HL-60 (cell line): ENCODE measurements at regions not wholly inside any gene's neighbourhood (a gene's known extent, or its start where the extent isn't known, plus 50 kb on each side); places are given as distances from the start of the nearest gene placed in this dataset.

Experiments used
- DNase-seq, 2 experiments: peaks; one replicate each; pipeline ENCODE4 v3.0.0-alpha.2; 2010 to 2020; ENCODE audit warnings: low read depth in 1 of 2, low spot score in 1 of 2
- H3K27ac ChIP-seq: fragments of 250-450 bp; sonication (Bioruptor Pico); replicated peaks from 2 replicates; pipeline ENCODE4 v1.5.1; 2020; ENCODE audit warnings: mild to moderate bottlenecking, moderate library complexity
- H3K27me3 ChIP-seq: fragments of 250-450 bp; sonication (Bioruptor Pico); 2 replicates; pipeline ENCODE4 v1.5.1; 2021; ENCODE audit warnings: mild to moderate bottlenecking, moderate library complexity; ENCODE audit not compliant: insufficient read depth, poor library complexity, severe bottlenecking
- H3K4me3 ChIP-seq: replicated peaks from 2 replicates; pipeline ENCODE4 v1.5.1; 2011; ENCODE audit warnings: mild to moderate bottlenecking, control low read depth, low read length; ENCODE audit not compliant: insufficient read depth
- GABPA ChIP-seq: IDR thresholded peaks from 2 replicates; pipeline ENCODE4 v1.6.1; 2012; ENCODE audit warnings: low read depth
- POLR2AphosphoS5 ChIP-seq: IDR thresholded peaks from 2 replicates; pipeline ENCODE4 v1.6.1; 2012; ENCODE audit warnings: low read depth
- SPI1 ChIP-seq: IDR thresholded peaks from 2 replicates; pipeline ENCODE4 v1.6.1; 2012; ENCODE audit warnings: low read depth, mild to moderate bottlenecking, borderline replicate concordance
- TF ChIP-seq, protein P1 (sequence below): IDR thresholded peaks from one replicate; pipeline ENCODE4 v1.5.1; 2011; ENCODE audit warnings: low read length, control low read depth, inconsistent platforms; ENCODE audit not compliant: insufficient read depth
- TF ChIP-seq, protein P2 (sequence below): IDR thresholded peaks from 2 replicates; pipeline ENCODE4 v1.6.1; 2012; ENCODE audit warnings: low read depth; ENCODE audit not compliant: insufficient replicate concordance

DNA sequence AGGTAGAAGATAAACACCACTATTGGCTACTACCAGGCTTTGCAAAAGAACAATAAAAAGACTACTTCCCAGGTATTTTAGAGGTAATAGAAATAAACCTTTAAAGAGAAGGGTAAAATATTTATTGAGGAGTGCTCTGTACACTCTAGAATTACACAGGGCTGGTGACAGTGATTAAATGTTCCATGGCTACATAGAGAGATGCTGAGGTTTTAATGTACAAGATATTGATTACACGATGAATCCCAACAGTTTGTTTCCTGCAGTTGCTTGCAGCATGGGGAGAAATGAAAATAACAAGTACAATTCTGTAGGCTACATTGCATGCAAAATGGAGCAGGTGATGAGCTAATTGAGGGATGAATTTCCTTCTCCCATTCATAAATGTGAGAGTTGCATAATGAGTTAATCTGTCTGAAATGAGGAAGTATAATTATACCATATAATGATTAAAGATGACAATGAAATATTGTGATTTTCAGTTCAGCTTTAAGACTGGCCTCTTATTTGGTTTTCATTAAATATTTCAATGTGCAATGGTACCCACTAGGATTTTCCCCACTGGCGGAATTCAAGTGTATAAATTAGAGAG is 266.1 kb downstream of the SOCS6 start:
- H3K27ac ChIP-seq: no peak overlapping the region
- DNase-seq: no peak
- H3K4me3 ChIP-seq: no peak overlapping the region
- peaks cover 2% of the 10 kb centered on the region for H3K27me3 ChIP-seq
- TF ChIP-seq GABPA: no peak
- TF ChIP-seq, protein P1, sequence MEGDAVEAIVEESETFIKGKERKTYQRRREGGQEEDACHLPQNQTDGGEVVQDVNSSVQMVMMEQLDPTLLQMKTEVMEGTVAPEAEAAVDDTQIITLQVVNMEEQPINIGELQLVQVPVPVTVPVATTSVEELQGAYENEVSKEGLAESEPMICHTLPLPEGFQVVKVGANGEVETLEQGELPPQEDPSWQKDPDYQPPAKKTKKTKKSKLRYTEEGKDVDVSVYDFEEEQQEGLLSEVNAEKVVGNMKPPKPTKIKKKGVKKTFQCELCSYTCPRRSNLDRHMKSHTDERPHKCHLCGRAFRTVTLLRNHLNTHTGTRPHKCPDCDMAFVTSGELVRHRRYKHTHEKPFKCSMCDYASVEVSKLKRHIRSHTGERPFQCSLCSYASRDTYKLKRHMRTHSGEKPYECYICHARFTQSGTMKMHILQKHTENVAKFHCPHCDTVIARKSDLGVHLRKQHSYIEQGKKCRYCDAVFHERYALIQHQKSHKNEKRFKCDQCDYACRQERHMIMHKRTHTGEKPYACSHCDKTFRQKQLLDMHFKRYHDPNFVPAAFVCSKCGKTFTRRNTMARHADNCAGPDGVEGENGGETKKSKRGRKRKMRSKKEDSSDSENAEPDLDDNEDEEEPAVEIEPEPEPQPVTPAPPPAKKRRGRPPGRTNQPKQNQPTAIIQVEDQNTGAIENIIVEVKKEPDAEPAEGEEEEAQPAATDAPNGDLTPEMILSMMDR: no peak
- no peak for TF ChIP-seq POLR2AphosphoS5

DNA sequence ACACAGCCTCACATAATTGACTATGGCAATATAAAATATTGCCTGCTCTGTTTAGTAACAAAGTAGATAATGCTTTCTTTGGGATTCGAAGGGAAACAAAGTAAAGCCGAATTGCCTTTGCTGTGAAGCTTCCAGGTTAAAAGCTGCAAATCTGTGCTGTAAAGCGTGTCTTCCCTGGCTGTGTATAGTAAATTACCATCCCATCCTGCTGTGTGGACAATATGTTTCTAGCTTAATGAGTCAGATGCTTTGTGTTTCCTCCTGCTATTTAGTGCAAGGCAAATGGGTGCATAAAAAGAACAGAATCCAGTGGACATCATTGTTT is 265.1 kb downstream of the SOCS6 start:
- Histone ChIP-seq H3K4me3 (no peak overlapping the region), H3K27me3 (peaks cover 2% of the 10 kb centered on the region), H3K27ac (no peak overlapping the region)
- no peak for DNase-seq
- TF ChIP-seq SPI1 (no peak), GABPA (no peak), POLR2AphosphoS5 (no peak)
- TF ChIP-seq, protein P1: no peak
- TF ChIP-seq, protein P2, sequence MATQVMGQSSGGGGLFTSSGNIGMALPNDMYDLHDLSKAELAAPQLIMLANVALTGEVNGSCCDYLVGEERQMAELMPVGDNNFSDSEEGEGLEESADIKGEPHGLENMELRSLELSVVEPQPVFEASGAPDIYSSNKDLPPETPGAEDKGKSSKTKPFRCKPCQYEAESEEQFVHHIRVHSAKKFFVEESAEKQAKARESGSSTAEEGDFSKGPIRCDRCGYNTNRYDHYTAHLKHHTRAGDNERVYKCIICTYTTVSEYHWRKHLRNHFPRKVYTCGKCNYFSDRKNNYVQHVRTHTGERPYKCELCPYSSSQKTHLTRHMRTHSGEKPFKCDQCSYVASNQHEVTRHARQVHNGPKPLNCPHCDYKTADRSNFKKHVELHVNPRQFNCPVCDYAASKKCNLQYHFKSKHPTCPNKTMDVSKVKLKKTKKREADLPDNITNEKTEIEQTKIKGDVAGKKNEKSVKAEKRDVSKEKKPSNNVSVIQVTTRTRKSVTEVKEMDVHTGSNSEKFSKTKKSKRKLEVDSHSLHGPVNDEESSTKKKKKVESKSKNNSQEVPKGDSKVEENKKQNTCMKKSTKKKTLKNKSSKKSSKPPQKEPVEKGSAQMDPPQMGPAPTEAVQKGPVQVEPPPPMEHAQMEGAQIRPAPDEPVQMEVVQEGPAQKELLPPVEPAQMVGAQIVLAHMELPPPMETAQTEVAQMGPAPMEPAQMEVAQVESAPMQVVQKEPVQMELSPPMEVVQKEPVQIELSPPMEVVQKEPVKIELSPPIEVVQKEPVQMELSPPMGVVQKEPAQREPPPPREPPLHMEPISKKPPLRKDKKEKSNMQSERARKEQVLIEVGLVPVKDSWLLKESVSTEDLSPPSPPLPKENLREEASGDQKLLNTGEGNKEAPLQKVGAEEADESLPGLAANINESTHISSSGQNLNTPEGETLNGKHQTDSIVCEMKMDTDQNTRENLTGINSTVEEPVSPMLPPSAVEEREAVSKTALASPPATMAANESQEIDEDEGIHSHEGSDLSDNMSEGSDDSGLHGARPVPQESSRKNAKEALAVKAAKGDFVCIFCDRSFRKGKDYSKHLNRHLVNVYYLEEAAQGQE: no peak

DNA sequence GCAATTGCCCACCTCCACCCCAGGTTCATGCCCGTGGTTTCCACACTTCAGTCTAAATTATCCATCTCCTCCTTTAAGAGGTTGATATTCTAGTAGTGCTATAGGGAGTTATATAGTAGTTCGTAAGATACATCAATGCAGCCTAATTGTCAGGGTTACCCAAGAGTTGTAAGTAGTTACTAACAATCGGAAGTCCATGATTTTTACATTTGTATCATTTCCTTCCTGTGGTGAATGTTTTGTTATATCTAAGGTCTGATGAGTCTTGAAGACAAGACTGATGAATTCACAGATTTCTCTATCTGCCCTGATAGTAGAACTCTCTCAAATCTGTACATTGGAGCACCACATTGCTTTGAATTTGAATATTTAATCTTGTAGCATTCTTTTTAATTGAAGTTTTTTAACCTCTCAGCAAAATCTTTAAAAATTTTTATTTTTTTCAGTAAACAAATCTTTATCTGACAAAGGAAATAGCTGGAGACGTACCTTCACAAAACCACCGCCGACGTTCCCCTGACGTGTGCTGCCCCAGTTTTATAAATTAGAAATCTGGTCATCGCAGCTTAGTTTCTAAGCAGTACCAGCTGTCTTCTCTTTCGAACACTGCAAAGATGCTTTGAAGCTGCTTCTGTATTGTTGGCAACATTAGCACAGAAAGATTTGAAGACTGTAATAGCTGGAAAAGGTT is 264.5 kb downstream of the SOCS6 start:
- no peak overlapping the region for H3K4me3 ChIP-seq
- peaks cover 2% of the 10 kb centered on the region for H3K27me3 ChIP-seq
- no peak for DNase-seq
- TF ChIP-seq POLR2AphosphoS5 (no peak), GABPA (no peak), SPI1 (no peak)
- TF ChIP-seq, protein P1: no peak
- TF ChIP-seq, protein P2: no peak
- no peak overlapping the region for H3K27ac ChIP-seq
